HCT116 (cell line): ENCODE measurements at regions not wholly inside any gene's neighbourhood (a gene's known extent, or its start where the extent isn't known, plus 50 kb on each side); places are given as distances from the start of the nearest gene placed in this dataset.

Experiments
- ATAC-seq: fragments of 200-7000 bp; cut with Tn5 transposase; 2 replicates; pipeline ENCODE4 v1.9.1; 2020; ENCODE audit warnings: mild to moderate bottlenecking, moderate library complexity
- BruUV-seq: library from RNA; stranded (reverse); fragments of 400-500 nt; replicated peaks from 2 replicates; lab custom pipeline; 2021; lab: Mats Ljungman, UMichigan
- CTCF ChIA-PET: fragments of 300-600 bp; sonication (Branson Sonifier 250); formaldehyde crosslinking; loops from one replicate; lab custom pipeline; 2021; ENCODE audit warnings: antibody characterized with exemption; lab: Charles Lee
- POLR2A ChIA-PET: fragments of 300-600, 350-600 bp; sonication (Branson Sonifier 250); formaldehyde crosslinking; loops from one replicate; lab custom pipeline; 2021; ENCODE audit warnings: antibody characterized with exemption; lab: Charles Lee
- RAD21 ChIA-PET, 2 experiments: fragments of 300-600 bp; sonication (Branson Sonifier 250); formaldehyde crosslinking; loops; one replicate each; lab custom pipeline; 2023; ENCODE audit warnings: low total read pairs in 2 of 2; ENCODE audit not compliant: uncharacterized antibody in 2 of 2, unreplicated experiment in 2 of 2, low non-redundant PET in 1 of 2; lab: Charles Lee
- DNase-seq: peaks from one replicate; pipeline ENCODE4 v3.0.0-alpha.2; 2010; ENCODE audit warnings: low read depth, low spot score
- H2AFZ ChIP-seq: fragments of 200-600 bp; shearing (Covaris generic), sonication (generic); 2 replicates; pipeline ENCODE4 v1.6.1; 2017; ENCODE audit warnings: low read depth, mixed run types, mixed read lengths, antibody characterized with exemption, low read length; ENCODE audit not compliant: poor library complexity, severe bottlenecking
- H3K27ac ChIP-seq: 2 replicates; pipeline ENCODE4 v1.5.1; 2012; ENCODE audit warnings: low read depth, low read length
- H3K27me3 ChIP-seq: fragments of 200-600 bp; sonication (generic); 2 replicates; pipeline ENCODE4 v1.6.1; 2016; ENCODE audit warnings: mixed run types, low read length, mixed read lengths; ENCODE audit not compliant: insufficient read depth
- H3K36me3 ChIP-seq, 2 experiments: fragments of 200-500 bp in 1 of 2; fragments of 200-600 bp in 1 of 2; sonication (Bioruptor generic) in 1 of 2; sonication (generic) in 1 of 2; 2 replicates each; pipeline versions ENCODE4 v1.5.1 to v1.6.1; 2014 to 2016; ENCODE audit warnings: low read length in 2 of 2, inconsistent platforms in 1 of 2, mixed read lengths in 1 of 2, mixed run types in 1 of 2; ENCODE audit not compliant: insufficient read depth in 2 of 2, control insufficient read depth in 1 of 2
- H3K4me1 ChIP-seq, 2 experiments: fragments of 200-600 bp in 1 of 2; sonication (generic) in 1 of 2; 2 replicates each; pipeline versions ENCODE4 v1.5.1 to v1.6.1; 2012 to 2017; ENCODE audit warnings: low read length in 2 of 2, inconsistent platforms in 1 of 2, mild to moderate bottlenecking in 1 of 2, mixed read lengths in 1 of 2, mixed run types in 1 of 2, moderate library complexity in 1 of 2; ENCODE audit not compliant: insufficient read depth in 2 of 2, control insufficient read depth in 1 of 2
- H3K4me2 ChIP-seq: fragments of 200-600 bp; sonication (generic); 2 replicates; pipeline ENCODE4 v1.6.1; 2017; ENCODE audit warnings: mixed run types, low read length, mixed read lengths
- H3K4me3 ChIP-seq, 2 experiments: fragments of 200-600 bp in 1 of 2; sonication (generic) in 1 of 2; replicated peaks in 1 of 2; 2 replicates each; pipeline ENCODE4 v1.5.1; 2011 to 2016; ENCODE audit warnings: low read length in 2 of 2, control low read depth in 1 of 2, low read depth in 1 of 2, mild to moderate bottlenecking in 1 of 2, mixed read lengths in 1 of 2, mixed run types in 1 of 2
- H3K79me2 ChIP-seq: fragments of 200-600 bp; sonication (generic); 2 replicates; pipeline ENCODE4 v1.6.1; 2017; ENCODE audit warnings: mild to moderate bottlenecking, mixed run types, low read length, moderate library complexity, mixed read lengths; ENCODE audit not compliant: insufficient read depth
- H3K9ac ChIP-seq: fragments of 200-600 bp; sonication (generic); 2 replicates; pipeline ENCODE4 v1.6.1; 2016; ENCODE audit warnings: low read length, mixed read lengths
- H3K9me2 ChIP-seq: fragments of 200-600 bp; sonication (generic), shearing (Covaris generic); 2 replicates; pipeline ENCODE4 v1.6.1; 2017; ENCODE audit warnings: mixed run types, mild to moderate bottlenecking, moderate library complexity; ENCODE audit not compliant: insufficient read depth
- H3K9me3 ChIP-seq, 2 experiments: fragments of 200-500 bp in 1 of 2; fragments of 200-600 bp in 1 of 2; sonication (Bioruptor generic) in 1 of 2; sonication (generic) in 1 of 2; 2 replicates each; pipeline ENCODE4 v1.6.1; 2014 to 2017; ENCODE audit warnings: low read length in 2 of 2, mixed read lengths in 2 of 2, inconsistent platforms in 1 of 2, low read depth in 1 of 2, mild to moderate bottlenecking in 1 of 2, mixed run types in 1 of 2, moderate library complexity in 1 of 2; ENCODE audit not compliant: control insufficient read depth in 1 of 2, insufficient read depth in 1 of 2
- H4K20me1 ChIP-seq: fragments of 200-600 bp; sonication (generic), shearing (Covaris generic); 2 replicates; pipeline ENCODE4 v1.6.1; 2017; ENCODE audit warnings: mixed run types, mild to moderate bottlenecking, moderate library complexity; ENCODE audit not compliant: insufficient read depth
- CBX3 ChIP-seq: IDR thresholded peaks from 2 replicates; pipeline ENCODE4 v1.6.1; 2012; ENCODE audit warnings: low read depth
- EZH2phosphoT487 ChIP-seq: fragments of 200-600 bp; IDR thresholded peaks from 2 replicates; pipeline ENCODE4 v1.6.1; 2018; ENCODE audit warnings: antibody characterized with exemption, borderline replicate concordance
- FOSL1 ChIP-seq: IDR thresholded peaks from 2 replicates; pipeline ENCODE4 v1.6.1; 2012; ENCODE audit warnings: low read depth
- SRF ChIP-seq: IDR thresholded peaks from 2 replicates; pipeline ENCODE4 v1.6.1; 2012; ENCODE audit warnings: low read depth
- YY1 ChIP-seq: IDR thresholded peaks from 2 replicates; pipeline ENCODE4 v1.6.1; 2011; ENCODE audit warnings: low read length, low read depth, moderate library complexity, mild to moderate bottlenecking; ENCODE audit not compliant: insufficient replicate concordance; ENCODE audit errors: extremely low read depth
- ZNF274 ChIP-seq: fragments of 200-500 bp; sonication (Bioruptor generic); IDR thresholded peaks from 2 replicates; pipeline ENCODE4 v1.6.1; 2014; ENCODE audit warnings: mild to moderate bottlenecking, low read depth, low read length, inconsistent platforms
- intact Hi-C: fragments of 100-400 bp; cut with micrococcal nuclease; formaldehyde crosslinking; loops from 2 replicates; pipeline ENCODE4 v1.10.0; 2022
- TF ChIP-seq, protein P1 (sequence below): IDR thresholded peaks from 2 replicates; pipeline ENCODE4 v1.6.1; 2012; ENCODE audit warnings: low read depth
- TF ChIP-seq, protein P2 (sequence below): IDR thresholded peaks from 2 replicates; pipeline ENCODE4 v1.6.1; 2011; ENCODE audit warnings: mild to moderate bottlenecking, low read length, moderate library complexity; ENCODE audit not compliant: insufficient replicate concordance; ENCODE audit errors: extremely low read depth
- TF ChIP-seq, protein P3 (sequence below): IDR thresholded peaks from 2 replicates; pipeline ENCODE4 v1.6.1; 2012

DNA sequence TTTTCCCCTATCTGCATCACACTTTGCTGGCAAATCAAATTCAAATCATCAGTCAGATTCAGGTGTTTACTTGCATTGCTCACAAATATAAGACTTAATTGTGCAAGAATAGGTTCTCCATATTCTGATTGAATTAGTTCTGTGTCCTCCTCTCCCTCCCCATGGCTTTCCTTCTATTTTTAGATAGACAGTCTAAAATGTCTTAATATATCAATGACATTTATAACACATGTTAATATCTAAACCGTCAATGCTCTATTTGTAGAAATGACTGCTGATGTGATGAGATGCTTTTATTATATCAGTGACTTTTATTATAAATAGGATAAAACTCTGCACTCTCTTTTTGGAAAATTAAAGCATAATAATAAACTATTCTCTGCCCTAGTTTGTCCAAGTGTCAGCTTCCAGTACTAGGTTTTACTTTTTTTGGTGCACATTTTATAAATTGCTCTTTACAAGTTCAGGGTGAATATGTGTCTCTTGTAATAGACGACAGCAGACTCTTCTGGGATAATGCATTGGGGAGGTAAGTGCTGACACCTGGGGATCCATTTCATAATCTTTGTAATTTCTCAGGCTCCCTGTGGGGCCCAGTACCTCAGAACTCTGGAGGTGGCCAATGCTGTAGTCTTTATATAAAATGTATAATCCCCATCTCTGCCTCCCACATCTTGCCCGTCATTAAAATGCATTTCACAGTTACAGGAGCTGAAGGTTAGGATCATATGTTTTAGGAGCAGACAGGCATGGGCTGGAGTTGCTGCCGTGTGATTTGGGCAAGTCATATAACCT is 321.5 kb downstream of the BRINP1 start:
- no peak for ATAC-seq
- H3K79me2 ChIP-seq: no peaks in the 10 kb centered on the region
- H3K9me2 ChIP-seq: no peaks in the 10 kb centered on the region
- no peak overlapping the region for H3K9ac ChIP-seq
- CTCF ChIA-PET: no interaction called here
- no peaks in the 10 kb centered on the region for H3K27me3 ChIP-seq
- H3K4me2 ChIP-seq: no peak overlapping the region
- TF ChIP-seq, protein P1, sequence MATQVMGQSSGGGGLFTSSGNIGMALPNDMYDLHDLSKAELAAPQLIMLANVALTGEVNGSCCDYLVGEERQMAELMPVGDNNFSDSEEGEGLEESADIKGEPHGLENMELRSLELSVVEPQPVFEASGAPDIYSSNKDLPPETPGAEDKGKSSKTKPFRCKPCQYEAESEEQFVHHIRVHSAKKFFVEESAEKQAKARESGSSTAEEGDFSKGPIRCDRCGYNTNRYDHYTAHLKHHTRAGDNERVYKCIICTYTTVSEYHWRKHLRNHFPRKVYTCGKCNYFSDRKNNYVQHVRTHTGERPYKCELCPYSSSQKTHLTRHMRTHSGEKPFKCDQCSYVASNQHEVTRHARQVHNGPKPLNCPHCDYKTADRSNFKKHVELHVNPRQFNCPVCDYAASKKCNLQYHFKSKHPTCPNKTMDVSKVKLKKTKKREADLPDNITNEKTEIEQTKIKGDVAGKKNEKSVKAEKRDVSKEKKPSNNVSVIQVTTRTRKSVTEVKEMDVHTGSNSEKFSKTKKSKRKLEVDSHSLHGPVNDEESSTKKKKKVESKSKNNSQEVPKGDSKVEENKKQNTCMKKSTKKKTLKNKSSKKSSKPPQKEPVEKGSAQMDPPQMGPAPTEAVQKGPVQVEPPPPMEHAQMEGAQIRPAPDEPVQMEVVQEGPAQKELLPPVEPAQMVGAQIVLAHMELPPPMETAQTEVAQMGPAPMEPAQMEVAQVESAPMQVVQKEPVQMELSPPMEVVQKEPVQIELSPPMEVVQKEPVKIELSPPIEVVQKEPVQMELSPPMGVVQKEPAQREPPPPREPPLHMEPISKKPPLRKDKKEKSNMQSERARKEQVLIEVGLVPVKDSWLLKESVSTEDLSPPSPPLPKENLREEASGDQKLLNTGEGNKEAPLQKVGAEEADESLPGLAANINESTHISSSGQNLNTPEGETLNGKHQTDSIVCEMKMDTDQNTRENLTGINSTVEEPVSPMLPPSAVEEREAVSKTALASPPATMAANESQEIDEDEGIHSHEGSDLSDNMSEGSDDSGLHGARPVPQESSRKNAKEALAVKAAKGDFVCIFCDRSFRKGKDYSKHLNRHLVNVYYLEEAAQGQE: no peak
- TF ChIP-seq EZH2phosphoT487: no peak
- TF ChIP-seq, all 23 proteins: peak for 0
- no peak for DNase-seq
- ChIA-PET RAD21 (no interaction called here), POLR2A (no interaction called here)
- BruUV-seq: no TSS peak
- H4K20me1 ChIP-seq: no peaks in the 10 kb centered on the region
- H3K36me3 ChIP-seq: no peaks in the 10 kb centered on the region
- no peak overlapping the region for H3K27ac ChIP-seq
- H3K9me3 ChIP-seq: peaks cover 12 to 29% of the 10 kb centered on the region in 2 experiments; a peak in 2 of 4 replicates
- H3K4me3 ChIP-seq: no peak overlapping the region
- H2AFZ ChIP-seq: no peak overlapping the region
- no peaks in the 10 kb centered on the region for H3K4me1 ChIP-seq
- intact Hi-C loops: no loop called here

DNA sequence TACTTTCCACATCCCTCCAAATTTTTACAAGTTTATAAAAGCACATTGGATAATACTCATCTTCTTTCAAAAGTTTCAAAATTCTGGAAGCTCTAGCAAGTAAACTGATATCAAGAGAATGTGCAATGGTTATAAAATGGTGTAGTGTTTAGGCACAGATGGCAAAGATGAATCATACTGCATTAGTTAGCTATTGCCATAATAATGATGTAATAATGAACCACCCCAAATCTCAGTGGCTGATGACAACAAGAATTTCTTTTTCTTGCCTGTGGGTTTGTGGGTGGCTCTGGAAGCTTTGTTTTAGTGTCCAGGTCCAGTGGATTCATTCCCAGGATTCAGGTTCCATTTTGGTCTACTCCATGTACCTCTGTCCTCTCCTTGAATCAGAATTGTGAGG is 319.0 kb downstream of the BRINP1 start:
- no peak overlapping the region for H2AFZ ChIP-seq
- BruUV-seq: no TSS peak
- ChIA-PET CTCF (no interaction called here), RAD21 (no interaction called here), POLR2A (no interaction called here)
- H3K79me2 ChIP-seq: no peaks in the 10 kb centered on the region
- no peak for DNase-seq
- H4K20me1 ChIP-seq: no peaks in the 10 kb centered on the region
- intact Hi-C loops: no loop called here
- H3K27ac ChIP-seq: no peak overlapping the region
- H3K27me3 ChIP-seq: no peaks in the 10 kb centered on the region
- no peak overlapping the region for H3K4me3 ChIP-seq
- H3K9ac ChIP-seq: no peak overlapping the region
- ATAC-seq: no peak
- no peak overlapping the region for H3K4me2 ChIP-seq
- no peaks in the 10 kb centered on the region for H3K9me2 ChIP-seq
- H3K4me1 ChIP-seq: no peaks in the 10 kb centered on the region
- TF ChIP-seq FOSL1 (no peak), YY1 (no peak), CBX3 (no peak), SRF (no peak), EZH2phosphoT487 (no peak), ZNF274 (no peak)
- TF ChIP-seq, protein P2, sequence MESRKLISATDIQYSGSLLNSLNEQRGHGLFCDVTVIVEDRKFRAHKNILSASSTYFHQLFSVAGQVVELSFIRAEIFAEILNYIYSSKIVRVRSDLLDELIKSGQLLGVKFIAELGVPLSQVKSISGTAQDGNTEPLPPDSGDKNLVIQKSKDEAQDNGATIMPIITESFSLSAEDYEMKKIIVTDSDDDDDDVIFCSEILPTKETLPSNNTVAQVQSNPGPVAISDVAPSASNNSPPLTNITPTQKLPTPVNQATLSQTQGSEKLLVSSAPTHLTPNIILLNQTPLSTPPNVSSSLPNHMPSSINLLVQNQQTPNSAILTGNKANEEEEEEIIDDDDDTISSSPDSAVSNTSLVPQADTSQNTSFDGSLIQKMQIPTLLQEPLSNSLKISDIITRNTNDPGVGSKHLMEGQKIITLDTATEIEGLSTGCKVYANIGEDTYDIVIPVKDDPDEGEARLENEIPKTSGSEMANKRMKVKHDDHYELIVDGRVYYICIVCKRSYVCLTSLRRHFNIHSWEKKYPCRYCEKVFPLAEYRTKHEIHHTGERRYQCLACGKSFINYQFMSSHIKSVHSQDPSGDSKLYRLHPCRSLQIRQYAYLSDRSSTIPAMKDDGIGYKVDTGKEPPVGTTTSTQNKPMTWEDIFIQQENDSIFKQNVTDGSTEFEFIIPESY: no peak
- TF ChIP-seq, protein P3, sequence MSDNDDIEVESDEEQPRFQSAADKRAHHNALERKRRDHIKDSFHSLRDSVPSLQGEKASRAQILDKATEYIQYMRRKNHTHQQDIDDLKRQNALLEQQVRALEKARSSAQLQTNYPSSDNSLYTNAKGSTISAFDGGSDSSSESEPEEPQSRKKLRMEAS: no peak
- peaks cover 5 to 26% of the 10 kb centered on the region in 2 experiments; a peak in 2 of 4 replicates for H3K9me3 ChIP-seq
- H3K36me3 ChIP-seq: no peaks in the 10 kb centered on the region
